K562 (cell line): ENCODE measurements at regions not wholly inside any gene's neighbourhood (a gene's known extent, or its start where the extent isn't known, plus 50 kb on each side); places are given as distances from the start of the nearest gene placed in this dataset.

ENCODE experiments used
- ATAC-seq: fragments of 200-7000 bp; cut with Tn5 transposase; 3 replicates; pipeline ENCODE4 v1.9.1; 2020; ENCODE audit warnings: moderate library complexity
- BruUV-seq: library from RNA; stranded (reverse); fragments of 400-500 nt; replicated peaks from 2 replicates; lab custom pipeline; 2021; lab: Mats Ljungman, UMichigan
- CTCF ChIA-PET: fragments of 300-600 bp; formaldehyde crosslinking; extraction: SDS; loops from one replicate; lab custom pipeline; 2021; ENCODE audit warnings: low intra/inter-chr PET ratio; lab: Yijun Ruan, JAX
- POLR2A ChIA-PET: fragments of 300-600, 350-650 bp; sonication (Branson Sonifier 250); formaldehyde crosslinking; extraction: SDS; loops from one replicate; lab custom pipeline; 2021; ENCODE audit warnings: antibody characterized with exemption, inconsistent platforms; lab: Yijun Ruan, JAX
- DNase-seq, 4 experiments: peaks; one replicate each; pipeline versions ENCODE4 v3.0.0 to v3.0.0-alpha.2; 2011 to 2018; ENCODE audit warnings: low spot score in 3 of 4, mixed read lengths in 3 of 4; ENCODE audit errors: extremely low read depth in 1 of 4
- FAIRE-seq: peaks from 2 replicates; lab custom pipeline; 2011; peaks lifted over from hg19 to GRCh38; lab: Jason Lieb, UNC
- H2AFZ ChIP-seq: 2 replicates; pipeline ENCODE4 v1.6.0; 2011; ENCODE audit warnings: low read depth, low read length, control low read depth, inconsistent platforms
- H3K27ac ChIP-seq: fragments of 200-600 bp; 3 replicates; pipeline ENCODE4 v1.8.0; 2011; ENCODE audit warnings: low read depth, mild to moderate bottlenecking, control low read depth, inconsistent platforms, low read length, moderate library complexity, mixed read lengths; ENCODE audit errors: extremely low read depth
- H3K27me3 ChIP-seq, 2 experiments: fragments of 300-600 bp in 1 of 2; 2 replicates in 1 of 2; 3 replicates in 1 of 2; pipeline versions ENCODE4 v1.6.0 to v1.8.0; 2011; ENCODE audit warnings: inconsistent platforms in 2 of 2, low read length in 2 of 2, mild to moderate bottlenecking in 1 of 2, mixed read lengths in 1 of 2, moderate library complexity in 1 of 2; ENCODE audit not compliant: control insufficient read depth in 2 of 2, insufficient read depth in 2 of 2
- H3K36me3 ChIP-seq: fragments of 300-600 bp; 3 replicates; pipeline ENCODE4 v1.8.0; 2011; ENCODE audit warnings: mild to moderate bottlenecking, low read length, inconsistent platforms; ENCODE audit not compliant: control insufficient read depth, insufficient read depth
- H3K4me1 ChIP-seq, 2 experiments: fragments of 200-600 bp in 1 of 2; replicated peaks in 1 of 2; 2 replicates in 1 of 2; 3 replicates in 1 of 2; pipeline versions ENCODE4 v1.5.1 to v1.8.0; 2011; ENCODE audit warnings: inconsistent platforms in 2 of 2, low read length in 2 of 2, mild to moderate bottlenecking in 1 of 2, mixed read lengths in 1 of 2, moderate library complexity in 1 of 2; ENCODE audit not compliant: control insufficient read depth in 2 of 2, insufficient read depth in 2 of 2
- H3K4me2 ChIP-seq: 2 replicates; pipeline ENCODE4 v1.6.1; 2011; ENCODE audit warnings: low read length, control low read depth, inconsistent platforms, mixed read lengths; ENCODE audit not compliant: insufficient read depth
- H3K4me3 ChIP-seq: fragments of 200-600 bp; sonication (generic), shearing (Covaris generic); 2 replicates; pipeline ENCODE4 v1.5.1; 2016; ENCODE audit warnings: control low read depth, inconsistent platforms
- H3K79me2 ChIP-seq: fragments of 200-600 bp; 3 replicates; pipeline ENCODE4 v1.8.0; 2011; ENCODE audit warnings: low read length, inconsistent platforms; ENCODE audit not compliant: control insufficient read depth, insufficient read depth
- H3K9ac ChIP-seq, 2 experiments: 2 replicates each; pipeline versions ENCODE4 v1.6.0 to v1.6.1; 2011; ENCODE audit warnings: low read depth in 2 of 2, low read length in 2 of 2, control low read depth in 1 of 2, inconsistent platforms in 1 of 2, mild to moderate bottlenecking in 1 of 2, mixed read lengths in 1 of 2; ENCODE audit not compliant: insufficient read depth in 1 of 2
- H3K9me1 ChIP-seq: one replicate; pipeline ENCODE4 v1.6.0; 2011; ENCODE audit warnings: inconsistent platforms, mild to moderate bottlenecking, low read length, moderate library complexity; ENCODE audit not compliant: control insufficient read depth, insufficient read depth
- H3K9me3 ChIP-seq: replicated peaks from 2 replicates; pipeline ENCODE4 v1.5.1; 2011; ENCODE audit warnings: low read depth, low read length, inconsistent platforms; ENCODE audit not compliant: control insufficient read depth, insufficient read depth
- H4K20me1 ChIP-seq: replicated peaks from 2 replicates; pipeline ENCODE4 v1.6.1; 2011; ENCODE audit warnings: low read length, inconsistent platforms, mixed read lengths; ENCODE audit not compliant: control insufficient read depth, insufficient read depth
- NCOA2 ChIP-seq, 2 experiments: fragments of 450-650 bp; IDR thresholded peaks; 2 replicates each; pipeline ENCODE4 v1.6.1; 2018; ENCODE audit warnings: mild to moderate bottlenecking in 2 of 2, moderate library complexity in 1 of 2; ENCODE audit not compliant: partially characterized antibody in 2 of 2
- PHF21A ChIP-seq: fragments of 450-650 bp; IDR thresholded peaks from 2 replicates; pipeline ENCODE4 v1.6.1; 2017; ENCODE audit warnings: low read depth, borderline replicate concordance
- PKNOX1 ChIP-seq: fragments of 450-650 bp; IDR thresholded peaks from 2 replicates; pipeline ENCODE4 v1.6.1; 2016
- SOX6 ChIP-seq: fragments of 450-650 bp; IDR thresholded peaks from 2 replicates; pipeline ENCODE4 v1.6.1; 2014; ENCODE audit warnings: mild to moderate bottlenecking
- THRAP3 ChIP-seq: fragments of 450-650 bp; IDR thresholded peaks from 2 replicates; pipeline ENCODE4 v1.6.1; 2016; ENCODE audit warnings: mild to moderate bottlenecking, inconsistent platforms, borderline replicate concordance
- U2AF1 ChIP-seq: fragments of 200-400 bp; formaldehyde crosslinking; optimal IDR thresholded peaks from 2 replicates; pipeline ENCODE3; 2017; ENCODE audit warnings: mild to moderate bottlenecking, low read depth, low read length, moderate library complexity
- WGBS: fragments of 100-300 bp; shearing (Covaris generic); methylation state at CpG from one replicate; pipeline ENCODE4 v1.1.6; 2016; ENCODE audit warnings: low coverage, mixed read lengths; ENCODE audit not compliant: insufficient coverage; ENCODE audit errors: missing lambda C conversion rate; 5-methylcytosine and 5-hydroxymethylcytosine counted together
- in situ Hi-C: fragments of 300-500 bp; cut with MboI; formaldehyde crosslinking; loops from 4 replicates; pipeline ENCODE4 v1.15.0; 2018; ENCODE audit warnings: inconsistent platforms, mixed read lengths
- intact Hi-C: fragments of 100-400 bp; cut with micrococcal nuclease; formaldehyde crosslinking; loops from 2 replicates; pipeline ENCODE4 v1.14.2; 2022

- Histone ChIP-seq H3K27ac (no peak overlapping the region), H3K4me3 (no peak overlapping the region), H3K9me3 (no peaks in the 10 kb centered on the region), H3K79me2 (no peaks in the 10 kb centered on the region), H3K4me2 (no peak overlapping the region), H3K4me1 (no peaks in the 10 kb centered on the region), H2AFZ (no peak overlapping the region; the same call in 1 of the 2 replicates), H4K20me1 (no peaks in the 10 kb centered on the region), H3K9me1 (no peaks in the 10 kb centered on the region), H3K36me3 (no peaks in the 10 kb centered on the region), H3K9ac (no peak overlapping the region), H3K27me3 (no peaks in the 10 kb centered on the region)
- ChIA-PET CTCF (no interaction called here), POLR2A (no interaction called here)
- no TSS peak for BruUV-seq
- ATAC-seq (no peak), FAIRE-seq (no peak), DNase-seq (no peak)
- in situ Hi-C loops, result no loop called here
- intact Hi-C loops, result no loop called here
- no peak for TF ChIP-seq SOX6
- no peak for TF ChIP-seq PHF21A
- TF ChIP-seq U2AF1, result no peak
- no peak for TF ChIP-seq NCOA2 (IDR thresholded peaks at IDR 0.05; ENCODE audit: partially characterized antibody in 2 of 2)
- TF ChIP-seq THRAP3, result no peak
- peak; percentile 25; the same call in 1 of the 2 replicates for TF ChIP-seq PKNOX1
- WGBS, result 25% methylated on average over 3 of the region's 3 CpGs
Measured at GRCh38 chr5:164253764-164254163, 748.3 kb downstream of the MAT2B start.
